GM21529 (cell line): ENCODE measurements at regions not wholly inside any gene's neighbourhood (a gene's known extent, or its start where the extent isn't known, plus 50 kb on each side); places are given as distances from the start of the nearest gene placed in this dataset.

Source experiments
- ATAC-seq: cut with Tn5 transposase; IDR thresholded peaks from one replicate; pipeline ENCODE4 v1.9.1; 2021; ENCODE audit not compliant: unreplicated experiment

GRCh38 chr2:554444-554843, 122.8 kb downstream of the TMEM18 start:
- peak; percentile 54 for ATAC-seq

GRCh38 chr2:552906-553305, 124.3 kb downstream of the TMEM18 start:
- ATAC-seq, result no peak

DNA sequence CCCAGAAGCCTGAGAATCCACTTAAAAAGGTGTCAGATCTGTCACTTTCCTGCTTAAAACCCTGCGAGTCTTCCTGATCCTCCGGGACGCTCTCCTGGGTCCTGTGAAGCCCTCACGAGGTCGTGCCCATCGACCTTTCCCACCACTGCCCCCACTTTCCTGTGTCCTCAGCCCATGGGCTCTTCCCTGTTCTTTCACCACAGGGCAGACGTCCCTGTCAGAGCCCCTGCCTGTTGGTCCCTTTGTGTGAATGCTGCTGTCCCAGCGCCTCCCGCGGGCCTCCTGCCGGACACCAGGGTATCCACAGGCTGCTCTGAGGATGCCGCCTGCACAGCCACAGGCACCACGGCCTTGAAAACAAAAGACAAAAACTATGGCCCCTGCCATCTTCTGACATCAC, 125.6 kb downstream of the TMEM18 start:
- ATAC-seq, result no peak

- ATAC-seq, result peak; percentile 45
Observed at GRCh38 chr2:550860-551567, 126.2 kb downstream of the TMEM18 start.

- ATAC-seq, result no peak
Observed at GRCh38 chr2:545711-546650, 131.2 kb downstream of the TMEM18 start.

DNA sequence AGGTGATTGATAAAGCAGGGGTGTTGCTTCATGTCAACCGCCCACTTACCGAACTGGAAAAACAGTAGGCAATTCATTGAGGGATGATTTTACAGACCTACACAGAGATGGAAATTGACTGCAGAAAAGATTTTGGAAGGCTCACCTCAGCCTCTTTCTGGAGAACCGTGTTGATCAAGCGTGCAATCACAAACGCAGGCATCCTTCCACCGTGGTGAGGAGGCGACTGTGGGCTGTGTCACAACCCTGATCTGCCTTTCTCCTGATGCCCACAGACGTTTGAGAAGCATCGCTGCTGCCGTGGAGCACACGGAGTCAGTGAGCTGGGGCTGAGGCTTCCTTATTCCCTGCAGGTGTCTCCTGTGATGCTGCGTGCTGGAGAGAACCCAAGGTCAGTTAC, 132.0 kb downstream of the TMEM18 start:
- ATAC-seq, result no peak

DNA sequence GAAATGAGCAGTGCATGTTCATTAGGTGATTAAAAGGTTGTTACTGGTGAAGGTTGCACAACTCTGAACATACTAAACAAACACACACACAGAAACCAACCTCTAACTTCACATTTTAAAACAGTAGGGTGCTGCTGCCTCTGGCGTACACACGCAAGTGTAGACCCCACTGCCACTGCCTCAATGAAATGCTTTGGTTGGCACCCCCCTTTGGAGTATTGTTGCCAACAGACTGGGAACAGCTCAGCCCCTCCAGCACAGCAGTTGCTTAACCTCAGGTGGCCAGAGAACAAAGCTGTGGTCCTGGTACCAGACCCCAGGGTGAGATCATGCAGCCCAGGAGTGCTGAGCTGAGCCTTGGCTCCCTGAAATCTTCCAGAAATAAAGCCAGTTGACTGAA, 138.6 kb downstream of the TMEM18 start:
- no peak for ATAC-seq

GRCh38 chr2:535222-535621, 142.0 kb downstream of the TMEM18 start:
- no peak for ATAC-seq

DNA sequence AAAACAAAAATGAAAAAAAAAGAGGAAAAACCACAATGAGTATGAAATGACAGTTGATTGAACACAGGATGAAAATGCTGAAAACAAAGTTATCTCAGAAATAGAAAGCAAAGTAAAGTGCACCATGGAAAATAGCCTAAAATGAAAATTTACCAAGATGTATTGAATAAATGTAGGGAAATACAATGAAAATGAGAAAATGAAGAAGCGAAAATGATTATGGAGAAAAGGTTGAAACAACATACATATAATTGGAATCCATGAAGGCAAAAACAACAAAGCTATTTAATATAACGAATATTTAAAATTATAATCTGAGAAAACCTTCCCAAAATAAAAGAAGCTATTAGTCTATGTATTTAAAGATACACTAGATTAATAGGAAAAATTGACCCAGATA, 147.4 kb downstream of the TMEM18 start:
- no peak for ATAC-seq

- peak; percentile 45 for ATAC-seq
Observed at GRCh38 chr2:529424-529823, 147.8 kb downstream of the TMEM18 start.

DNA sequence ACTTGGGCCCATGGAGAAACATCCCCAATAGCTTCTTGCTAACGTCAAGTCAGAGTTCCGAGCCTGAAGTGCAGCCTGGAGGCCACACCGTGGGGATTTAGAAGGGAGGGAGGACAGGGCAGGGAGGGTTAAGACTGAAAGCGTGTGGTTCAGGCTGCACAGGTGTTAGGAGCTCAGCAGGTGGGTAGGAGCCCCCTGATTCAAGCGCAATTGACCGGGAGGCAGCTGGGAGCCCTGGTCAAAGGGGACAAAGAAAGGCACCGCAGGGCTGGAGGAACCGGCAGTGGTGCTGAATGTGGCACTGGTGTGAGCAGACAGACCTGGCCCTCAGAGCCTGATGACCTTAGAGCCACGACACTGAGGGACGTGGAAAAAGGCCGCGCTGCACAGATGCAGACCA, 149.6 kb downstream of the TMEM18 start:
- ATAC-seq, result no peak

GRCh38 chr2:526918-527317, 150.3 kb downstream of the TMEM18 start:
- ATAC-seq, result no peak

DNA sequence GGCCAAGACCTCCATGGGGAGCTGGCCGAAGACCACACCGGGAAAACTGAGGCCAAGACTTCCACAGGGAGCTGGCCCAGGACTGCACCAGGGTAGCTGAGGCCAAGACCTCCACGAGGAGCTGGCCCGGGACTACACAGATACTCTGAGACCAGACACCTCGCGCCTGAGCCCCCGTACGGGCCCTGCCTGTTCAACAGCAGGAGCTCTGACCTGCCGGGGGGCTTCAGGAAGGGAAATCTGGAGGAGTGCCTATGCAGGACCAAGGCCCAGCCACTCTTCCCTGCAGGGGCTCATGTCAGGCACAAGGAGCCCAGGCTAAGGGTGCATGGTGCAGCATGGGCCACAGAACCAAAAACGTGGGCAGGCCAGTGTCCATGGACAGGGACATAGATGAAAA, 151.6 kb downstream of the TMEM18 start:
- ATAC-seq, result no peak

- no peak for ATAC-seq
Observed at GRCh38 chr2:525021-525420, 152.2 kb downstream of the TMEM18 start.

GRCh38 chr2:524442-524841, 152.8 kb downstream of the TMEM18 start:
- no peak for ATAC-seq

DNA sequence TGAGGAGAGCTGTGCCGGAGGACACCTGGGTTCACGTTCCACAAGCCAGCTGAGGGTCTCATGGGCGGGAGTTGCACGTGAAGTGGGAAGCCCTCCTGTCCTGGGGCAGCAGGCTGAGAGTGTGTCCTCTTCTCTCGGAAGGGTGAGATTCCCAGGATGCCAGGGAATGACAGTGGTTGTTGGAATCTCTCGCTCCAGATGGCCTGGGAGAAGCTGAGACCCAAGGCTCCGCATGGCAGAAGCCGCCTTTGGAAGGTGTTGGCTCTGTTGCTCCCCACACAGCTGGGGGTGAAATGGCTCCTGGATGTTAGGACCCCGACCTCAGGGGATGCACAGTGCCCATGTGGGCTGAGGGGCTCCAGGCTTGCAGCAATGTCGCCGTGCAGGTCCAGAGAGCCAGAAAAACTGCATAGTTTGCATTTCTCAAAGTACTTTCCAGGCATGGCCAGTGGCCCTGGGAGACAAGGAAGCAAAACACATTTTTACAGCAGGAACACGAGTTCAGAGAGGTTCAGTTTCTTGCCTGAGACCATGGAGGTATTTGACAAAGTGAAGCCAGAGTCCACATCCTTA, 153.4 kb downstream of the TMEM18 start:
- ATAC-seq, result no peak

DNA sequence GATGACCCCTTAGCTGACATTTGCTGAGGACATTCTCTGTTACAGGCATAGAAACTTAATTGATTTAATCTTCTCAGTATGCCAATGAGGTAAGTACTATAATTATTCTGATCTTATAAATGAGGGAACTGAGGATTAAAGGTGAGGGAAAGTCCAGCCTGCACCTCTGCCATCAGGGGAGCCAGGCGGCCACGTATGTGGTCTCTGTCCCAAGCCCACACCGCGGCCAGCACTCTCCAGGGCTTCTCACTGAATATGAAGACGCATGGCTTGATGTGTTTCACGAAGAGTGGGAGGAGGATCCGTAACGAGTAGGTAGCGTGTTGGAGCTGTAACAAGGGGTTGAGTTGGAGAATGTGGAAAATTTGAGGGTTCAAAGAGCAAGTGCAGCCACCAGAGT, 154.4 kb downstream of the TMEM18 start:
- ATAC-seq, result no peak

- ATAC-seq, result no peak
Observed at GRCh38 chr2:521853-522530, 155.2 kb downstream of the TMEM18 start.

GRCh38 chr2:520663-521340, 156.4 kb downstream of the TMEM18 start:
- no peak for ATAC-seq

GRCh38 chr2:516944-517343, 160.3 kb downstream of the TMEM18 start:
- no peak for ATAC-seq

DNA sequence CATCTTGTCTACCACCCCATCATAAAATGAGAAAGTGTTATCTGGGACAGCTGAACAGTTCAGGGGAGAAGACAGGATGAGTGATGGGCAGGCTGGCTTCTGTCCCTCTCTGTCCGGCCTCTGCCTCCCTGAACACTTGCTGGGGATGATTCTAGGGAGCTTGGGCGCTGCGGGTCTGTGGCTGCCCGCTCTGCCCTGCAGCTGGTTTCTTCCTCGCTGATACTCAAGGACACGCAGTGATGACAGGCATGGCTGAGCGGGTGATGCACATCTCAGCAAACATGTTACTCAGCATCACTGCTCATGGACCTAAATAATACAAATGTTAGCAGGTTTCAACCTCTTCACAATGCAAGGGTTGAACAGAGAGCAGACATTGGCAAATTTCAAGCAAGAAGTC, 161.1 kb downstream of the TMEM18 start:
- no peak for ATAC-seq
